ENCODE measurements at regions not wholly inside any gene's neighbourhood (a gene's known extent, or its start where the extent isn't known, plus 50 kb on each side); places are given as distances from the start of the nearest gene placed in this dataset.

- no peak for DNase-seq (ENCODE audit: low spot score)
Measured at GRCh38 chr3:131151-131888, 65.2 kb upstream of the CHL1 start.

GRCh38 chr3:132378-132777, 64.2 kb upstream of the CHL1 start:
- no peak for DNase-seq (ENCODE audit: low spot score)

DNA sequence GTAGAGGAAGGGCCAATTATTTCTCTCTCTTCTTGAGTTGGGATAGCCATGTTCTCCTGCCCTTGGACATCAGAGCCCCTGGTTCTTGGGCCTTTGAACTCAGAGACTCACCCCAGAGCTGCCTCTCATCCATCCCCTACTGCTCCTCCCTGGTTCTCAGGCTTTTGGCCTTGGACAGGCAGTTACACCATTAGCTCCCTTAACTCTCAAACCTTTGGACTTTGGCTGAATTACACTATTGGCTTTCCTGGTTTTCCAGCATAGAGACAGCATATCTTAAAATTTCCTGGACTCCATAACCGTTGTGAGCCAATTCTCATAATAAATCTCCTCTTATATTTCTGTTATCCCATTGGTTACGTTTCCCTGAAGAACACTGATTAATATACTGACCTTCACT, 63.7 kb upstream of the CHL1 start:
- no peak for DNase-seq (ENCODE audit: low spot score)

- peak; percentile 35 for DNase-seq (ENCODE audit: low spot score)
Measured at GRCh38 chr3:140748-141330, 55.7 kb upstream of the CHL1 start.

Measured in umbilical cord (tissue), 1 donor.